Activated B cell treated with CpG ODN at 0.5 μM for 24 hours (primary cell): ENCODE measurements at regions not wholly inside any gene's neighbourhood (a gene's known extent, or its start where the extent isn't known, plus 50 kb on each side); places are given as distances from the start of the nearest gene placed in this dataset.

ENCODE experiments used
- ATAC-seq: fragments of 200-7000 bp; cut with Tn5 transposase; one replicate; pipeline ENCODE4 v1.10.0; 2021; ENCODE audit warnings: low read depth, mild to moderate bottlenecking, moderate library complexity
- CTCF ChIA-PET: fragments of 350-600 bp; sonication (Branson Sonifier 250); formaldehyde crosslinking; loops from one replicate; lab custom pipeline; 2021; ENCODE audit warnings: antibody characterized with exemption; lab: Charles Lee
- POLR2A ChIA-PET: fragments of 350-600 bp; sonication (Branson Sonifier 250); formaldehyde crosslinking; loops from one replicate; lab custom pipeline; 2021; ENCODE audit warnings: antibody characterized with exemption; lab: Charles Lee
- DNase-seq: peaks from one replicate; pipeline ENCODE4 v3.0.0; 2022
- H3K27ac Mint-ChIP-seq: one replicate; pipeline ENCODE4 v1.8.0; 2020; ENCODE audit warnings: mixed read lengths
- H3K27me3 Mint-ChIP-seq: one replicate; pipeline ENCODE4 v1.8.0; 2021; ENCODE audit warnings: mixed read lengths
- H3K36me3 Mint-ChIP-seq: one replicate; pipeline ENCODE4 v1.8.0; 2021; ENCODE audit warnings: low read depth, mixed read lengths
- H3K4me1 Mint-ChIP-seq: one replicate; pipeline ENCODE4 v1.8.0; 2021; ENCODE audit warnings: mixed read lengths
- H3K4me3 Mint-ChIP-seq: one replicate; pipeline ENCODE4 v1.8.0; 2020; ENCODE audit warnings: mild to moderate bottlenecking, mixed read lengths
- H3K9me3 Mint-ChIP-seq: one replicate; pipeline ENCODE4 v1.8.0; 2020; ENCODE audit warnings: mixed read lengths
- intact Hi-C: fragments of 100-400 bp; cut with micrococcal nuclease; formaldehyde crosslinking; loops from one replicate; pipeline ENCODE4 v1.15.1; 2024
- TF ChIP-seq, protein P1 (sequence below): fragments of 200-600 bp; IDR thresholded peaks from one replicate; pipeline ENCODE4 v1.8.0; 2022; ENCODE audit warnings: antibody characterized with exemption, mild to moderate bottlenecking

GRCh38 chr3:182399978-182400737, 393.1 kb upstream of the ATP11B start:
- no peak overlapping the region for H3K4me3 Mint-ChIP-seq
- no peak overlapping the region for H3K27ac Mint-ChIP-seq
- intact Hi-C loops, result no loop called here
- TF ChIP-seq, protein P1, sequence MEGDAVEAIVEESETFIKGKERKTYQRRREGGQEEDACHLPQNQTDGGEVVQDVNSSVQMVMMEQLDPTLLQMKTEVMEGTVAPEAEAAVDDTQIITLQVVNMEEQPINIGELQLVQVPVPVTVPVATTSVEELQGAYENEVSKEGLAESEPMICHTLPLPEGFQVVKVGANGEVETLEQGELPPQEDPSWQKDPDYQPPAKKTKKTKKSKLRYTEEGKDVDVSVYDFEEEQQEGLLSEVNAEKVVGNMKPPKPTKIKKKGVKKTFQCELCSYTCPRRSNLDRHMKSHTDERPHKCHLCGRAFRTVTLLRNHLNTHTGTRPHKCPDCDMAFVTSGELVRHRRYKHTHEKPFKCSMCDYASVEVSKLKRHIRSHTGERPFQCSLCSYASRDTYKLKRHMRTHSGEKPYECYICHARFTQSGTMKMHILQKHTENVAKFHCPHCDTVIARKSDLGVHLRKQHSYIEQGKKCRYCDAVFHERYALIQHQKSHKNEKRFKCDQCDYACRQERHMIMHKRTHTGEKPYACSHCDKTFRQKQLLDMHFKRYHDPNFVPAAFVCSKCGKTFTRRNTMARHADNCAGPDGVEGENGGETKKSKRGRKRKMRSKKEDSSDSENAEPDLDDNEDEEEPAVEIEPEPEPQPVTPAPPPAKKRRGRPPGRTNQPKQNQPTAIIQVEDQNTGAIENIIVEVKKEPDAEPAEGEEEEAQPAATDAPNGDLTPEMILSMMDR, result no peak
- peaks cover 2% of the 10 kb centered on the region for H3K9me3 Mint-ChIP-seq
- no peak for DNase-seq
- H3K27me3 Mint-ChIP-seq, result peaks cover 5% of the 10 kb centered on the region
- POLR2A ChIA-PET, result no interaction called here
- no peaks in the 10 kb centered on the region for H3K4me1 Mint-ChIP-seq
- no peak for ATAC-seq
- CTCF ChIA-PET, result no interaction called here
- H3K36me3 Mint-ChIP-seq, result no peaks in the 10 kb centered on the region

DNA sequence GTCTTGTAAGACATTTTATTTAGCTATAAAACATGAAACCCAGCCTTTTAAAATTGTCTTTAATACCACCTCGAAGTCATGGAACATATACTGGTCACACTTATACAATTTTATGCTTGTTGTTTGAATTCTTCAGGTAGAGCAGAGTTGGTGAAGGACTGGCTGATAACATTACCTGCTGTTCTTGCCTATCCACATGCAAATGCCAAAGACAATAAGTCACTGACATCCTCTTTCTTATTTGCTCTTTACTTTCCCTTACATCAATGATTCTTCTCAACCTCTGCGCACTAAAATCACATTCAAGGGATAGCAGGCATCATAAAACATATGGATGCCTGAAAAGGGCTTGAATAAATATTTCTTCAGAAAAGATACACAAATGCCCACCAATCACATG, 392.5 kb upstream of the ATP11B start:
- H3K27ac Mint-ChIP-seq, result no peak overlapping the region
- H3K9me3 Mint-ChIP-seq, result peaks cover 2% of the 10 kb centered on the region
- peaks cover 5% of the 10 kb centered on the region for H3K27me3 Mint-ChIP-seq
- intact Hi-C loops, result no loop called here
- H3K36me3 Mint-ChIP-seq, result no peaks in the 10 kb centered on the region
- H3K4me1 Mint-ChIP-seq, result no peaks in the 10 kb centered on the region
- TF ChIP-seq, protein P1, result no peak
- POLR2A ChIA-PET, result no interaction called here
- DNase-seq, result no peak
- H3K4me3 Mint-ChIP-seq, result no peak overlapping the region
- CTCF ChIA-PET, result no interaction called here
- ATAC-seq, result no peak

GRCh38 chr3:182404031-182404430, 389.3 kb upstream of the ATP11B start:
- peaks cover 5% of the 10 kb centered on the region for H3K27me3 Mint-ChIP-seq
- no peak overlapping the region for H3K4me3 Mint-ChIP-seq
- TF ChIP-seq, protein P1, result no peak
- H3K9me3 Mint-ChIP-seq, result peaks cover 2% of the 10 kb centered on the region
- ChIA-PET CTCF (no interaction called here), POLR2A (no interaction called here)
- no peak overlapping the region for H3K27ac Mint-ChIP-seq
- intact Hi-C loops, result no loop called here
- DNase-seq, result no peak
- H3K4me1 Mint-ChIP-seq, result no peaks in the 10 kb centered on the region
- ATAC-seq, result no peak
- no peaks in the 10 kb centered on the region for H3K36me3 Mint-ChIP-seq

GRCh38 chr3:182405759-182406158, 387.5 kb upstream of the ATP11B start:
- Mint-ChIP-seq H3K9me3 (peaks cover 2% of the 10 kb centered on the region), H3K27me3 (no peaks in the 10 kb centered on the region), H3K4me1 (no peaks in the 10 kb centered on the region), H3K36me3 (no peaks in the 10 kb centered on the region), H3K4me3 (no peak overlapping the region), H3K27ac (no peak overlapping the region)
- no peak for DNase-seq
- no peak for ATAC-seq
- TF ChIP-seq, protein P1, result no peak
- intact Hi-C loops, result no loop called here
- ChIA-PET POLR2A (no interaction called here), CTCF (no interaction called here)

- H3K36me3 Mint-ChIP-seq, result no peaks in the 10 kb centered on the region
These were observed 386.5 kb upstream of the ATP11B start for GRCh38 chr3:182406786-182407185.

More at GRCh38 chr3:182406786-182407185, 386.5 kb upstream of the ATP11B start:
- TF ChIP-seq, protein P1, result no peak
- no peak for ATAC-seq
- intact Hi-C loops, result no loop called here
- CTCF ChIA-PET, result no interaction called here
- DNase-seq, result no peak
- Mint-ChIP-seq H3K9me3 (peaks cover 2% of the 10 kb centered on the region), H3K4me1 (no peaks in the 10 kb centered on the region), H3K27ac (no peak overlapping the region), H3K4me3 (no peak overlapping the region), H3K27me3 (no peaks in the 10 kb centered on the region)
- POLR2A ChIA-PET, result no interaction called here
